NCI-H748 treated with DMSO at 0.1 percent for 48 hours (cell line): ENCODE measurements at regions not wholly inside any gene's neighbourhood (a gene's known extent, or its start where the extent isn't known, plus 50 kb on each side); places are given as distances from the start of the nearest gene placed in this dataset.
A peak's percentile ranks its signal among the peaks of the same experiment; 100 is the strongest.

ENCODE experiments used
- DNase-seq: peaks from one replicate; lab custom pipeline; 2025; lab: John Stamatoyannopoulos, UW

DNA sequence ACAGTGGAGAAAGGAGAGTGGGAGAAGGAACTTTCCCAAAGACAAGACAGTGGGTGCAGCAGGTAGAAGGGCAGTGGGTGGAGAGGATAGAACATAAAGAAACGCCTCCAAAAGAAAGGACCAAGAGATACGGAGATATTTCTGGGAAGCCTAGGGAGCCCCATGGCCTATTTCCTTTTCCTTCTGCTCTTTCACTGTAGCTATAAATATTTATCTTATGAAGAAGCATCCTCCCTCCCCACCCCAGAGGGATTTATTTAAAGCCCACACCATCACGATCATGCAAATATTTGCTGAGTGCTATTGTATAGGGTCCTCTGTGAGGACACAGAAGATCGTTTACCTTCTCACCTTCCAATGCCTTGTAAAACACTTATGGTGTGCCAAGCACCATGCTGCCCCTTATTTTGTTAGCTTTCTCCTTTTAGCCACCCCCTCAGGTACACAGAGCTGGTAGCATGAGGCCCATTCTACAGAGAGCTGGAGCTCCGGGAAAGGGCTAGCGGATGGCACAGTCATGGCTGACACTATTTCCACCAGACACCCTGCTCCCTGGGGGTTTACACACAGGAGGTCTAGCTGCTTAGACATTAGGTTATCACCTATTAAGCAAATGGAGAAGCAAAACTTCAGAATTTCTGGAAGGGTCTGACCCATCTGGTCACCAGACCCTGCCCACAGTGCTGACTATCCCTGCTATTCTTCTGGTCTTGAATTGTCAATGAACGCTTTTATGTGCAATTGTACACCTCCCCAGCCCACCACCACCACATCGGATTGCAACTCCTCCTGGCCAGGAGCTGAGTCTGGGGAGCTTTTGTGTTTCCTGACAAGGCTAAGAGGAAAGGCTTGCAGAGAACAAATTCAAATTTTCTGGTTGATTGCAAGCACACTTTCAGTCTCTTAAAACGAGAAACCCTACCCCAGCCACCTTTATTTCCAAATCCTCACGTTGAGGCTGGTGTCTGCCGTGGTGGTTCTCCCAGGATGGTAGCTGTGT is 91.8 kb upstream of the KLF7 start:
- peak; percentile 84 for DNase-seq

- no peak for DNase-seq
These were observed 92.7 kb upstream of the KLF7 start for GRCh38 chr2:207258263-207258991.

DNA sequence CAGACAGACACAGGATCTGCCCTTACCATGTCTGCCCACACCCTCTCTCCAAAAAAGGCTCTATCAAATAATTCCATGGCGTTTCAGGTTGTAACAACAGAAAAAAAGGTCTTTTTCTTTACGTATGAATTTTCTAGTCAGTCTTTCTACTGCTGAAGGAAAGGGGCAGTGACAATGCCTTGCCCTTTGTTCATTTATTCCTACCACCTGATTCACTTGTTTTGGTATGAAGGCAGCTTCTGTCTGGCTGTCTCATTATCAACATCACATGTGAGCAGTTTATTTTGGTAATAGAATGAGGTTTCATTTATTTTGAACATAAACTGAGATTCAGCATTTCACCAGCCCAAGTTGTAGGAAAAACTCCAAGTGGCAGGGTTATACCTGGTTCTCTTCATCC is 94.3 kb upstream of the KLF7 start:
- DNase-seq: no peak

GRCh38 chr2:207260947-207261346 is 95.2 kb upstream of the KLF7 start:
- no peak for DNase-seq

DNA sequence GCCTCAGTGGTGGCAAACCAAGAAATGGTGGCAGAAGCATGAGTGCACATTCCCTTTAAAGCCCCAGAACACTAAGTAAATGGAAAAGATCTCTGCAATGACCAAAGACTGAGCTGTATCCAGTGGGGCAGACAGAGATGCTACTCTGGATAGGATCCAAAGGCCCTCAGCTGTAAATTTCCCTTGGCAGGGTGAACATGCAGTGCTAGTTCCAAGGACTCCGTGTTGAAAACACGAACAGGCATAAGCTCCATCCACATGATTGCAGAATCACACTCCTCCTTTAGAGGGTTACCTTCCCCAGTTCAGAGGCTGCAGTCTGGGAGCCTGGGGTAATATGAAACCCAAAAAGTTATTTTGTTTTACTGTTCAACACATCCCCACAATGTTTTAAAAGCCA is 98.6 kb upstream of the KLF7 start:
- no peak for DNase-seq

GRCh38 chr2:207265332-207265731 is 99.6 kb upstream of the KLF7 start:
- DNase-seq: no peak

DNA sequence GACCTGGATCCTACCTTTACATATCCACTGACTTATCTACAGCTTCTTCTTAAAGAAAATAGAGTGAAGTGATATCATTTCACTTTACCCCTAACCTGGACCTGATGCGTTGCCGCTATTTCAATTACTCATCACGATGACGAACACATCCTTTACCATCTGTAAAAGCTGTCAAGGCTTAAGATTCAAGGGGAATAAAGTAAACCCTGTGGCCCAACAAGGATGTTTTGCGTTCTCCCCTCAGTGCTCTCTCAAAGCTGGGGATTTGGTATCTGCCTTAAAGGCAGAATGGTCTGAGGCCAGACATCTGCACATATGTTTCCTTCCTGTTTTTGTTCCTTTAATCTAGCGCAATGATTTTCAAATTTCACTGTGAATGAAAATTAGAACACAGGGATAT is 100.1 kb upstream of the KLF7 start:
- no peak for DNase-seq

GRCh38 chr2:207266648-207267047 is 100.9 kb upstream of the KLF7 start:
- DNase-seq: no peak

DNA sequence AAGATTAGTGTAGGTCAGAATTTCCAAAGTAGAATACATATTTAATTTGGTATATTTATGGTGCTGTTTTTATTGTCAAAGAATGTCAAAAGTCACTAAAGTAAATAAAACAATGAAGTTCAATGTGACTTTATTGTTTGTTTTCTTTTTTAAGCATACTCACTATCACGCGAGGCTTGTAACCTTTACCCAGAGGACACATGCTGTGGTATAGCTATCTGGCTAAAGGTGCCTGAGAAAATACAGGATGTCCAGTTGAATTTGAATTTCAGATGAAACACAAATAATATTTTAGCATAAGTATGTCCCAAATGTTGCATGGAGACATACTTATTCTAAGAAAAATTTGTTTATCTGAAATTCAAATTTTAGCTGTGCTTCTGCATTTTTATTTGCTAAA is 103.3 kb upstream of the KLF7 start:
- DNase-seq: no peak

GRCh38 chr2:207274530-207275189 is 108.9 kb upstream of the KLF7 start:
- DNase-seq: no peak

DNA sequence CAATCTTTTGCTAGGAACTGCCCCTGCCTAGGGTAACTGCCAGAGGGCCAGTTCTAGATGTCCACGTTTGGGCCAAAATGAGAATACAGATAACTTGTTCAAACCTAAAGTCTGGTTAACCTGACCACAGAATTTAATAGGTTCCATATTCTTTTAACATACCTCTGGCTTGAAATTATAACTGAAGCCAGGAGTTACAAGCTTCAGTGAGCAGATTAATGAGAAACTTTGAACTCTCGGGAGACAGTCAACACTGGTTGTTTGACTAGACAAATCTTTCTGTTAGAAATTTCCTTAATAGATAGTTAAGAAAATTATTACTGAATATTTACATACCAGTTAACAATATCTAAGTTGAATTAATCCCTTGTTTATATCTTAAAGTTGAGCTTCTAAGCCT is 110.0 kb upstream of the KLF7 start:
- no peak for DNase-seq

- DNase-seq: no peak
These were observed 110.5 kb upstream of the KLF7 start for GRCh38 chr2:207276248-207276647.

DNA sequence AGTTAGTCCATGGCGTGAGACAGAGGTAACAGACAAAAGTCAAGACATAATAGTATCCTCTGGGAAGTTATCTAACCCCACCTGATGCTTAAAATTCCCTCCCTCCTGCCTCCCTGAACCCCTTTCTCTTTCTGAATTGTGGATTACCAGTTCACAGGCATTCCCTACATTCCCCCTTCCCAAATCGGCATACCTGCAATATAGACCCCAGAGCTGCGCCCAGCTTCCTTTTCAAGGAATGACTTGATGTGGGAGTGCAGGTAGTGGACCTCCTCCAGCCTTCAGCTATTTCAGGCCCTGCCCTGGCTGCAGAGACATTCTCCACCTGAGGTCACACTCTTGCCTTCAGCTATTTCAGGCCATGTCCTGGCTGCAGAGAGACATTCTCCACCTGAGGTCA is 111.1 kb upstream of the KLF7 start:
- DNase-seq: no peak

DNA sequence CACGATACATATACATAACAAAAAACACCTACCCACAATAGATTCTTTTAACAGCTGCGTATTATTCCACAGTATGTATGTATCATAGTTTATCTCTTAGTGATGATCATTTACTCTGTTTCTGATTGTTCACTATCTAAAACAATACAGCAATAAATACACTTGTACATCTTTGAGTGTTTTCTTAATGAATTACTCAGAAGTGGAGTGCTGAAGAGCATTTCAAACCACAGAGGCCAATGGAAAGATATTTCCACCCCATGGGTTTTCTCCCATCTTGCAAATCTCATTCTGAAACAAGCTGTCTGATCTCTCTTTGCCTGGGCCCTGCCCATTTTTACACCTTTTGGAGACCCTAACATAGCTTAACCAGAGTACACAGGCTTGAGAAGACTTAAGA is 113.8 kb upstream of the KLF7 start:
- no peak for DNase-seq

DNA sequence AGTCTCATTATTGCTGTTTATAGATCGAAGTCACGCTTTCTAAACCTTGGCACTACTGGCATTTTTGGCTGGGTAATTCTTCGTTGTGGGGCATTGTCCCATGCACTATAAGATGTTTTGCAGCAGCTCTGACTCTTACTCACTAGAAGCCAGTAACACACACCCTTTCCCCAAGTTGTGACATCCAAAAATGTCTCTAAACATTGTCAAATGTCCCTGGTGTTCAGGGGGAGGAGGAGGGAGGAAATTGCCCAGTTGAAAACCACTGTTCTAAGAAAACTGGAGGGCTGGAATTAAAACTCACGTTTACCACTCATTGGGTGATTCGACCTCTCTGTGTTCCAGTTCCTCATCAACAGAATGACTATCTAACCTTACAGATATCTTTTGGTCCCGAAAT is 115.7 kb upstream of the KLF7 start:
- DNase-seq: no peak

GRCh38 chr2:207282916-207283315 is 117.2 kb upstream of the KLF7 start:
- no peak for DNase-seq

DNA sequence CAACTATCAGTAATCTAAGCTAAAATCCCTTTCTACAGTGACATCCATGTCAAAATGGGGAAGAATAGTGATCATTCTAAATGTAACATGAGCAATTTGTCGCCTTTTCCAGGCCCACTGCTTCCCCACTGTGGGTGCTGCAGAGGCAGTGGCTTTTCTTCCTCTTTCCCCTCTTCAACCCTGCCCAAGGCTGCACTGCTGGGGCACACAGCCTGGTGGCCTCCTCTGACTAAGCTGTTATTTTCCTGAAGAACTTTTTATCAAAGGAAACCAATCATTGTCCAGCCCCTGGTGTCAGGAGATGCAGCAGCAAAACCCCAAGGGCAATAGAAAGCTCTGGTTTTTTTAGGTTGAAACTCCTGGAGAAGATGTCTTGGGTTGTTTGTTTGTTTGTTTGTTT is 117.6 kb upstream of the KLF7 start:
- DNase-seq: no peak

GRCh38 chr2:207284556-207285472 is 119.1 kb upstream of the KLF7 start:
- no peak for DNase-seq

DNA sequence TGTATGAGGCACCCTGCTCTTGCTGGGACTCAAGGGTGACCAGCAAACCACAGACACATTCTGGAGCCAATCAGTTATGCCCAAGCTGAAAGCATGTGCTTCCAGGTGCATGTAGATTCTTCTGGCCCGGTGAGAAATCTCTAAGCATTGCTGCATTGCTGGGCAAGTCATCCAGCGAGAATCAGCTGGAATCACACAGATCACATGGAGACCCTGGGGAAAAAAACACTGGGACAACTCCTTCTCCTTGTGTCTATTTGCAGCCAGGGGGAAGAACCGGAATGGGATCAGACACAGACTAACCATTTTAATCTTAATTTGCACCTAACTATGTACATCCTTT is 119.7 kb upstream of the KLF7 start:
- DNase-seq: no peak

- DNase-seq: no peak
These were observed 120.4 kb upstream of the KLF7 start for GRCh38 chr2:207286106-207286505.

DNA sequence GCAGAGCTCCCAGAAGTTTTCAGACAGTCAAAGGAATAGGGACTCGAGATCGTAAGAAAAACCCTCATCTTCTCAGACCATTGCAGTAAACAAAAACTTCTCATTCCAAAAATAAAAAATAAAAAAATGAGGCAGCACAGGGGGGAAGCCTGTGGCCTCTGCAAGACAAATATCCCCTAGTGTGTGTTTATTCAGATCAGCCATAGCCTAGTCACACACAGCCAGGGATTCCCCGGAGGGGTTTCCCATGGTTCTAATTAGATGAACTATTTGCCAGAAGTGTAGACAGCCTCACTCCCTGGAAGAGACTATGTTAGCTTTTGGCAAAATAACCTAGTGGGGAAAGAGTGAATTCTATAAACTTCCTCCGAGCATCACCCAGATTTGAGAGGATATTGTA is 122.9 kb upstream of the KLF7 start:
- DNase-seq: no peak
